D341Med (cell line): ENCODE measurements at regions not wholly inside any gene's neighbourhood (a gene's known extent, or its start where the extent isn't known, plus 50 kb on each side); places are given as distances from the start of the nearest gene placed in this dataset.
A peak's percentile ranks its signal among the peaks of the same experiment; 100 is the strongest.
"Not testable (repeated sequence)": the region's sequence is repeated elsewhere in the genome, so short reads cannot be mapped to it uniquely, and the experiment has no call there.

ENCODE experiments used
- DNase-seq: peaks from one replicate; pipeline ENCODE4 v3.0.0; 2012; ENCODE audit warnings: low spot score

GRCh38 chr10:123270221-123270620 is 116.0 kb downstream of the BUB3 start:
- no peak for DNase-seq

- no peak for DNase-seq
Measured at GRCh38 chr10:123270806-123271205, 116.6 kb downstream of the BUB3 start.

DNA sequence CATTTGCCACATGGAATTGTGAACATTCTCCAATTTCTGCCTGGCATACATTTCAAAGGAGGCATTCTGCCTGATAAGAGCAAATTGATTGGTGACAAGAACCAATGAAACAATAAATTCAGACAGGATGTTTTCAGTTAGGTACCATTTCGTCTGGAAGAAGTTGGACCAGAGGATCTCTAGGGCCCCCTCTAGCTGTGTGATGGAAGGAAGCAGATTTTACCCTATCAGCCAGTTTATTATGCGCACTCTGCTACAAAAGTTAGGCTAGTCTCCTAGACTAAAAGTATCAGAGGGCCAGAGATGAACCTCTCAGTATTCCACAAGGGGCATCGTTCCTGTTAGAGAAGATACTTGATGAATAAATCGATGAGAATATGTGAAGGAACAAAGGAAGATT is 118.0 kb downstream of the BUB3 start:
- no peak for DNase-seq

- DNase-seq = no peak
Measured at GRCh38 chr10:123274306-123275135, 120.3 kb downstream of the BUB3 start.

DNA sequence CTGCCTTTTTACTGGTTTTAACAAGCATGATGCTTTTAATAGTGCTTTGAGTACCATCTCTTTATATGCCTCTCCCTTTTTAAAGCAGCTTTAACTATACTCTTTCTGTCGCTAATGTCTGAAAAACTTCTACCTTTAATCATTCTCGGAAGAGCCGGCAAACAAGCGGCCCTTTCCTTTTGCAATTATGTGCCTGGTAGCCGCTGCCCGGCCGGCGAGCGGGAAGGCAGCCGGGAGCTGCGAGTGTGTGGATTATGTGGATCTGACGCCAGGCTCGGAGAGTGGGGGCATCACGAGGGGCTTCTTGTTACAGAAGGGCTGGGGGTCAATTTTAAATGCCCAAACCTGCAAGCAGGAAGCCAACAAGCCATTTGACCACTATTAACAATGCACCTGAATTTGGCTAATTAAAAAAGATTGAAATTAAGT is 120.9 kb downstream of the BUB3 start:
- no peak for DNase-seq

GRCh38 chr10:123278445-123278844 is 124.2 kb downstream of the BUB3 start:
- no peak for DNase-seq

DNA sequence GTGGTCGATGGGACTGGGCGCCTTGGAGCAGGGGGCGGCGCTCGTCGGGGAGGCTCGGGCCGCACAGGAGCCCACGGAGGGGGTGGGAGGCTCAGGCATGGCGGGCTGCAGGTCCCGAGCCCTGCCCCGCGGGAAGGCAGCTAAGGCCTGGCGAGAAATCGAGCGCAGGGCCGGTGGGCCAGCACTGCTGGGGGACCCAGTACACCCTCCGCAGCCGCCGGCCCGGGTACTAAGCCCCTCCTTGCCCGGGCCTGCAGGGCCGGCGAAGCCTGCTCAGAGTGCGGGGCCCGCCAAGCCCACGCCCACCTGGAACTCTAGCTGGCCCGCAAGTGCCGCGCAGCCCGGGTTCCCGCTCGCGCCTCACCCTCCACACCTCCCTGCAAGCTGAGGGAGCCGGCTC is 129.2 kb downstream of the BUB3 start:
- not testable (repeated sequence) for DNase-seq

DNA sequence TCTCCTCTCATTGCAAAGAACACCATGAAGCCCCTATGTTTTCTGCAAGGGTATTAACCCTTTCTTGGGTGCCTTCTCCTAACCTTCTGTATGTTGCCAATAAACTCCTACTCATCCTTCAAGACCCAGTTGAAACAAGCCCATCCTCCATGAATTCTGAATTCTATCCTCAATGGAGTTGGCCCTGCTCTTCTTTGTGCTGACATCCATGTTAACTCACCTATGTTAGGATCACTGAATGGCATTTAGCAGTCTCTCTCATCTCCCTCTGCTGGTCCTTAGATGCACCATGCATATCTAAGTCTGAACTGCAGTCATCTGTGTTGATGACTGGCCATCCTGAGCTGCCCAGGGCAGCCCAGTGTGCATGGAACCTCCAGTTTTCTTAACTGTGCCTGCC is 129.8 kb downstream of the BUB3 start:
- DNase-seq = no peak

DNA sequence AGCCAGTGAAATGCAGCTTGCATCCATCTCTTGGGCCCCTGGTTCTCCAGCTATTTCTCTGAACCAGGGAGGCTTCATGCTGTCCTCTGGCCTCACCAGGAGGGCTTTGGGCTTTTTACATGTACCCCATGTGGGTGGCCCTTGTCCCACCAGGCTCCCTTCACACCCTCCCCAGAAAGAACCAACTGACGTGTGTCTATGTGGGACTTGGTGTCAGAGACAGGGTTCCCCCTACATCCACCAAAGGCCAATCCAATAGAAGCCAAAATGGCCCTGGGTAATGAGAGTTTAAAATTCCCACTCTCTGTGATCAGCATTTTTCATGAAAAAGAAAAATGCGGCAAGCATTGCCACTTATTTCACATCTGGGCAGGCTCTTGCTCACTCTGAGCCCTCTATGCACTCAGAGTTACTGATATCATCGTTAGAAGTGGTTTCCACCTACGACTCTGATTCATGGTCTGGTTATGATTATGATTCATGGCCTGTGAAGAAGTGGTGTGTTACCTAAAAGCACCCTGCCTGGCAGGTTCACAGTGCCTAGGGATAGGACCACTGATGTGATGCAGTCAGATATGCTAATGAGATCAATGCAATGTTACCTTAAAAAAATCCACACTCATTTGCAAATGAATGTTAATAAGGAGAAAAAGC is 133.5 kb downstream of the BUB3 start:
- no peak for DNase-seq

DNA sequence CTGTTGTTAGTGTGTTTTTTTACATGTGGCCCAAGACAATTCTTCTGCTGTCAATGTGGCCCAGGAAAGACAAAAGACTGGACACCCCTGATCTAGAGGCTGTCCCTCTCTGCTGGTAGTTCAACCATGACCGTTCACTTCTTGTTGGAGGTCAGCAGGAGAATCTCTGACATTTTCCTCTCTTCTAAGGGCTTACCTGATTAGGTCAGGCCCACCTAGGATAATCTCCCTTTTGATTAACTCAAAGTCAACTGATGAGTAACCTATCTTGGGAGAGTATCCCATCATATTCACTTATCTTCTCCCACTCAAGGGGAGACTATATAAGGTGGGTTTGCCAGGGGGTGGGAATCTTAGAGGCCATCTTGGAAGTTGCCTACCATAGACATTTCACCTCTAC is 135.2 kb downstream of the BUB3 start:
- no peak for DNase-seq

DNA sequence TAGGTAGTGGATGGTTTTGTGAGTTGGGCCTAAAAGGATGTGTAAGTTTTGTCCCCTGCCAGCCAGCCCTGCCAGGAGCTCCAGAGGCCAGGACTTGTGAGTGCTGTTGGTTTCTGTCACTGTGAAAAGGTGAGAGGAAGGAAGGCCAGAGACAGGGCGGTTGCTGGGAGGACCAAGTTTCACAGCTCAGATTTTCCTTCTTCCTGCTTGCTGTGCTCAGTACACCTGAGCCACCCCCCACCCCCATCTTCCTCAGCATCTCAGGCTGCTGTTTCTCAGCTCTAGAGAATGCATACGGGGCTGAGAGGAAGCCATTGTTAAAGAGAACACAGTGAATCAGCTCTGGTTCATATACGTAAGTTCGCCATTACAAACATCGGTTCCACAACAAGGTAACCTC is 139.9 kb downstream of the BUB3 start:
- no peak for DNase-seq

DNA sequence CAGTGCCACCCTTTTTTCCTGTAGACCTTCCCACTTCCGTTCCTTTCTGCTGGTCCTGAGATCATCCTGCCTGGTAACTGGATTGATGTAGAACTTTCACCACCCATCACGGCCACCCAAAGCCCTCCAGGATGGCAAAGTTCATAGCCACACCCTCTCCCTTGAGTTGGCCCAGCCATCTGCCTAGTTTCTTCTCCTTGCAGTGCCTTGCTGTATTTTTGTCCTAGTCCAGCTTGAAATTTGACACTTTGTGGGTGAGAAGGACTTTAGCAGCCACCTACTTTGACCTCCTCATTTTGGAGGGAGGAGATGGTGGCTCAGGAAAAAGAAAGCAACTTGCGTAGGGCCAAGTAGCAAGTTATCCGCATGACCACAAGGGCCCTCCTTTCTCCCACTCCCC is 140.7 kb downstream of the BUB3 start:
- no peak for DNase-seq

- no peak for DNase-seq
Measured at GRCh38 chr10:123295644-123296043, 141.4 kb downstream of the BUB3 start.

DNA sequence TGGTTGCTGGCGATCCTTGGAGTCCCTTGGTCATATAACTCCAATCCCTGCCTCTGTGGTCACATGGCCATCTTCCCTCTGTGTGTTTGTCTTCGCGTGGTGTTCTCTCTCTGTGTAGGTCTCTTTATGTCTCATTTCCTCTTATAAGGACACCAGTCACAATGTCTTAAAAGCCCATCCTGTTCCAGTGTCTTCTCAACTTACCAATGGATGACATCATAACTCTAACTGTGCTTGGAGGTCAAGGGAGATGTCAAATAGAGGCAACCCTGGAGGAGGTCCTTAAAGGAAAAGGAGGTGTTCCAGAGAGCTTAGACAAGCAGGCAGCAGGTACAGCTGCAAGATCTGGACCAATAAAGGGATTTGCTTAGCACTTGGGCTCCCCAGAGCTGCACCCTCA is 143.0 kb downstream of the BUB3 start:
- no peak for DNase-seq

- no peak for DNase-seq
Measured at GRCh38 chr10:123298583-123298982, 144.4 kb downstream of the BUB3 start.

DNA sequence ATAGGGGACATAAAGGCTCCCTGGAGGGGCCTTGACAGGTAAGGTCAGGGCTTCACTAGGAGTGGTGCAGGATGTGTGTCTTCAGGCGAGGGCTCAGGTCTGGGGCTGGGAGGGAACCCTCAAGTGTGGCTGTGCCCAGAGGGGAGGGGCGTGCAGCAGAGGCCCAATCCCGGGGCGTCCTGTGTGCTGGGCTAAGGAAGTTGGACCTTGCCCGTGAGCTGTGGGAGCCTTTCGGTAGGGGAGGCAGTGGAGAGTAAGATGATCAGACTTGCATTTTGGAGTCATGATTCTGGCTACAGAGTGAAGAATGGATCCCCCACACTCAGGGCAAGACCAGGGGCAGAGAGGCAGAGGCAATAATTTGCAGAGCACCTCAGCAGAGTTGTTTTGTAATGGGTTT is 145.4 kb downstream of the BUB3 start:
- DNase-seq = no peak

DNA sequence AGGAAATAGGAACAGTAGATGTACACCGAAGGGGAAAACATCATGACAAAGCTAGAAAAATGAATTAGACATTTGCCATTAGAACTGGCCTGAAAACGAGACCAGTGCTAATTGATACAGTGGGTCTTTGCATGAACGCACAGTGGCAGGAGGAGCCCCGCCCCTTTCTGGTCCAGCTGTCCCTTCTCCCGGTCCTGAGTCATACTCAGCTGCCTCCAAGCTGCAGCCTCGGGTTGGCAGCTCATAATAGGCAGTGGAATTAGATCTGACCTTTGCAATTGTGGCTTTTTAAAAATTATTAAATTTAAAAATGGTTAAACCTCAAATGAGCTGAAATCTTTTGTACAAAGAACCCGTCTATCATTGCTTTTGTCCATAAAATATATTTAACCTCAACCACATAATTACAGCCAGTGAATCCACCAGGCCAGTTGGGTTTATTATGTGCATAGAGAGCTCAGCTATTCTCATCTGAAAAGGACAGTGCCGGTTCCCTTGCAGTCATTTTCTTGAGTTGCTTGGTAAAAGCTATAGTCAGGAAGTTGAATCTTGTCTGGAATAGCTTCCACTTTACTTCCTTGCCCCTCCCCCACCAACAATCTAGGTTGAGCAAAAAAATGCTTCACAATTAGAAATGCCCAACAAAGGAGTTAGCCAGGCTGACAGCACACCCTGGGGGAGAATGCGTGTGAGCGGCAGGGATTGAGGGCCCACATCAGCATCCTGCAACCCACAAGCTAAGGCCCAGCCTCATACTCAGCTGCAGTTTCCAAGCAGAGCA is 147.1 kb downstream of the BUB3 start:
- peak; percentile 25 for DNase-seq

DNA sequence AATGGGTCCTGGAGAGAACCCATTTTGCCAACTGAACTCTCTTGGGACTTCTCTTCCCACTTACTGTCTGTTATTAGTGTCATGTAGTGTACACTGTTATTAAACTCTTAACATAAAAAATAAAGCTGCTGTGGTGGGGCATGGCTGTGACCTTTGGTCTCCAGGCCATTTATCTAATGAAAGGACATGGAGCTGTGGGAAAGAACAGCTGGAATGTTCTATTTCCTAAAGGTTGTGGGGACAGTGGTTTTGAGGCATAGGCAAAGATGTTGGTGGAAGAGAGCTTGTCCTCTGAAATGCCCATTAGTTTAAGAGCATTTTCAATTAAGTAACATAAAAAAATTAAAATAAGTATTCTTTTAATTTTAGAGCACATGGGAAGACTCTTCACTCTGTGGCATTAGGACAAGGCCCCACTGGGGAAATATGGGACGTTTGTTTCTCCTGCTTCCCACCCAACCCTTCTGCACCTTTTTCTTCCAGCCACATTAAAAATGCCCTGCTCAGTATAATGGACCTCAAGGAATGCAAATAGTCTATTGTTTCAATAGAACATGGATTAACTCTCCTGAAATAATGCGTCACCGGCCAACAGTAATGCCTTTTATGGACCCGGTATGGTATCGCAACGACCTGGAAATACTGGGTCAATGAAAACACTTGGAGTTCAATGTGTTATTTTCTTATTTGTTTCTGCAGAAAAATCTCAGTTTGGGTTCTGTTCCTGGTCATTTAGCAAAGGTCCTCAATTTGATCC is 149.6 kb downstream of the BUB3 start:
- DNase-seq = no peak

- DNase-seq = no peak
Measured at GRCh38 chr10:123305671-123306070, 151.5 kb downstream of the BUB3 start.

DNA sequence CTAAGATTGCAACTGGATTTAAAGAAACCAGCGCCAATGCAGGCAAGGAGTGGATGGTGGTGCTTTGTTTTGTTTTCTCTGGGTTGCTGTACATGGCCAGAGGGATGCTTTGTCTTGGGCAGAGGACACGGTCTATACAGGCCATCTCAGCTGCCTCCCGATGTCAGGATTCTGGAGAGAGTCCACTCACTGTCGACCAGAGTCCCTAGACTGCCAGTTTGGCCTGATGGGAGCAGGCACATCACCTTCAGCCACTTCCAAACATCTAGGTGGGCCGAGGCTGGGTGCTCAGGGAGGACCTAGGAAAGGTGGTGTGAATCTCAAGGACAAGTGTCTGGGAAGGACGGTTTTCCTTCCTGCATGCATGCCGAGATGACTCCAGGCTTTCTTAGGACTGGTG is 152.1 kb downstream of the BUB3 start:
- no peak for DNase-seq

- DNase-seq = no peak
Measured at GRCh38 chr10:123309731-123310130, 155.5 kb downstream of the BUB3 start.

GRCh38 chr10:123316776-123317175 is 162.6 kb downstream of the BUB3 start:
- no peak for DNase-seq
